Kidney (tissue), 13 donors: ENCODE measurements at regions not wholly inside any gene's neighbourhood (a gene's known extent, or its start where the extent isn't known, plus 50 kb on each side); places are given as distances from the start of the nearest gene placed in this dataset.

Experiments
- DNase-seq, 5 donors: peaks; one replicate each; pipeline ENCODE4 v3.0.0-alpha.2; 2013 to 2020
- FAIRE-seq: peaks from 2 replicates; lab custom pipeline; 2012; peaks lifted over from hg19 to GRCh38; lab: Jason Lieb, UNC
- H3K27ac ChIP-seq, 2 donors: one replicate each; pipeline ENCODE4 v1.7.0; 2013; ENCODE audit warnings: low read depth in 2 of 2, low read length in 2 of 2, inconsistent platforms in 1 of 2
- H3K27me3 ChIP-seq: one replicate; pipeline ENCODE4 v1.7.1; 2013; ENCODE audit warnings: low read length, inconsistent platforms; ENCODE audit not compliant: control insufficient read depth, insufficient read depth
- H3K36me3 ChIP-seq, 3 donors: one replicate each; pipeline versions ENCODE4 v1.7.0 to v1.7.1; 2013; ENCODE audit warnings: low read length in 3 of 3, control low read depth in 1 of 3, inconsistent platforms in 1 of 3; ENCODE audit not compliant: insufficient read depth in 3 of 3, control insufficient read depth in 2 of 3
- H3K4me1 ChIP-seq, 3 donors: one replicate each; pipeline versions ENCODE4 v1.7.0 to v1.7.1; 2013; ENCODE audit warnings: low read length in 3 of 3, inconsistent platforms in 1 of 3, low read depth in 1 of 3; ENCODE audit not compliant: control insufficient read depth in 2 of 3, insufficient read depth in 2 of 3
- H3K4me3 ChIP-seq, 3 donors: one replicate each; pipeline versions ENCODE4 v1.7.0 to v1.8.1; 2013; ENCODE audit warnings: low read length in 3 of 3, control low read depth in 1 of 3, inconsistent platforms in 1 of 3
- H3K9ac ChIP-seq, 3 donors: one replicate each; pipeline versions ENCODE4 v1.7.0 to v1.7.1; 2013; ENCODE audit warnings: low read length in 3 of 3, control low read depth in 1 of 3, inconsistent platforms in 1 of 3
- H3K9me3 ChIP-seq, 3 donors: one replicate each; pipeline versions ENCODE4 v1.7.0 to v1.7.1; 2013; ENCODE audit warnings: low read length in 3 of 3, control low read depth in 1 of 3, inconsistent platforms in 1 of 3; ENCODE audit not compliant: control insufficient read depth in 2 of 3, insufficient read depth in 1 of 3
- intact Hi-C: fragments of 100-400 bp; cut with DNase I; formaldehyde crosslinking; loops from one replicate; pipeline ENCODE4 v1.11.1; 2022
- TF ChIP-seq, protein P1 (sequence below): IDR thresholded peaks from 3 replicates; pipeline ENCODE4 v1.5.1; 2012; ENCODE audit warnings: mild to moderate bottlenecking, moderate library complexity, borderline replicate concordance; ENCODE audit not compliant: insufficient read depth; ENCODE audit errors: extremely low read depth
- donor health status: control.
- donor health status: control.
- donor health status: control.
- donor health status: control.
- donor health status: control.
- donor health status: DM: yes; HTN: yes; CAD: no.
- donor health status: Normal renal cell carcinoma (clear cell type).

DNA sequence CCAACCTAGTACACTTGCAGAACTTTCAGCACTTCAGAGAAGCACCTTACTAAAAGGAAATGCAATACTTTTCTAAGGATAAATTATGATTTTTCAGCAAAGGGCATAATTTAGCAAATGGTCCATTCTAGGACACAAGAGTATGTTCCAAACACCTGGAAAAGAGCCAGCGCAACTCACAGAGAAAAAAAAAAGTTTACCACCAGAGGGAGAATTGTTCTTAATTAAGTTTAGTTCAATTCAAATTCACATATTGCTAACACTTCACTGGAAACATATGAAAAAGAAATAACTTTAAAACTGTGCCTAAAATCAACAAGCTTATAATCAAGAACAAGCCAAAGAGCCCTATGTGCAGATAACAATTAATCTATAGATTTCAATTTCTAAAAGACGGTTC lies 338.1 kb downstream of the SEC16B start:
- Histone ChIP-seq H3K27me3 (no peaks in the 10 kb centered on the region), H3K36me3 (no peaks in the 10 kb centered on the region), H3K27ac (no peak overlapping the region), H3K4me1 (no peaks in the 10 kb centered on the region), H3K4me3 (no peak overlapping the region), H3K9me3 (no peaks in the 10 kb centered on the region), H3K9ac (no peak overlapping the region)
- intact Hi-C loops: no loop called here
- TF ChIP-seq, protein P1, sequence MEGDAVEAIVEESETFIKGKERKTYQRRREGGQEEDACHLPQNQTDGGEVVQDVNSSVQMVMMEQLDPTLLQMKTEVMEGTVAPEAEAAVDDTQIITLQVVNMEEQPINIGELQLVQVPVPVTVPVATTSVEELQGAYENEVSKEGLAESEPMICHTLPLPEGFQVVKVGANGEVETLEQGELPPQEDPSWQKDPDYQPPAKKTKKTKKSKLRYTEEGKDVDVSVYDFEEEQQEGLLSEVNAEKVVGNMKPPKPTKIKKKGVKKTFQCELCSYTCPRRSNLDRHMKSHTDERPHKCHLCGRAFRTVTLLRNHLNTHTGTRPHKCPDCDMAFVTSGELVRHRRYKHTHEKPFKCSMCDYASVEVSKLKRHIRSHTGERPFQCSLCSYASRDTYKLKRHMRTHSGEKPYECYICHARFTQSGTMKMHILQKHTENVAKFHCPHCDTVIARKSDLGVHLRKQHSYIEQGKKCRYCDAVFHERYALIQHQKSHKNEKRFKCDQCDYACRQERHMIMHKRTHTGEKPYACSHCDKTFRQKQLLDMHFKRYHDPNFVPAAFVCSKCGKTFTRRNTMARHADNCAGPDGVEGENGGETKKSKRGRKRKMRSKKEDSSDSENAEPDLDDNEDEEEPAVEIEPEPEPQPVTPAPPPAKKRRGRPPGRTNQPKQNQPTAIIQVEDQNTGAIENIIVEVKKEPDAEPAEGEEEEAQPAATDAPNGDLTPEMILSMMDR: no peak
- DNase-seq (no peak), FAIRE-seq (no peak)

DNA sequence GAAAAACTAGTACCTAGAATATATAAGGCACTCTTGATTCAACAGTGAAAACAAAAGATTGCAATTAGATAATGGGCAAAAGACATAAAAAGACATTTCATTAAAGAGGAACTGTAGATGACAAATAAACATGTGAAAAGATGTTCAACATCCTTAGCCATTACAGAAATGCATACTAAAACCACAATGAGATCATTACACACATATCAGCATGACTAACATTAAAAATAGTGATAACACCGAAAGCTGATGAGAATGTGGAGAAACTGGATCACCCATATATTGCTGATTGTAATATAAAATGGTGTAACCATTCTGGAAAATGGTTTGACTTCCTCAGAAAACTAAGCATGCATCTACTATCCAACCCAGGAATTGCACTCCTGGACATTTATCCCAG lies 340.3 kb downstream of the SEC16B start:
- DNase-seq (no peak), FAIRE-seq (no peak)
- Histone ChIP-seq H3K4me1 (no peaks in the 10 kb centered on the region), H3K27me3 (no peaks in the 10 kb centered on the region), H3K27ac (no peak overlapping the region), H3K4me3 (no peak overlapping the region), H3K9me3 (no peaks in the 10 kb centered on the region), H3K9ac (no peak overlapping the region), H3K36me3 (no peaks in the 10 kb centered on the region)
- intact Hi-C loops: no loop called here
- TF ChIP-seq, protein P1: no peak

DNA sequence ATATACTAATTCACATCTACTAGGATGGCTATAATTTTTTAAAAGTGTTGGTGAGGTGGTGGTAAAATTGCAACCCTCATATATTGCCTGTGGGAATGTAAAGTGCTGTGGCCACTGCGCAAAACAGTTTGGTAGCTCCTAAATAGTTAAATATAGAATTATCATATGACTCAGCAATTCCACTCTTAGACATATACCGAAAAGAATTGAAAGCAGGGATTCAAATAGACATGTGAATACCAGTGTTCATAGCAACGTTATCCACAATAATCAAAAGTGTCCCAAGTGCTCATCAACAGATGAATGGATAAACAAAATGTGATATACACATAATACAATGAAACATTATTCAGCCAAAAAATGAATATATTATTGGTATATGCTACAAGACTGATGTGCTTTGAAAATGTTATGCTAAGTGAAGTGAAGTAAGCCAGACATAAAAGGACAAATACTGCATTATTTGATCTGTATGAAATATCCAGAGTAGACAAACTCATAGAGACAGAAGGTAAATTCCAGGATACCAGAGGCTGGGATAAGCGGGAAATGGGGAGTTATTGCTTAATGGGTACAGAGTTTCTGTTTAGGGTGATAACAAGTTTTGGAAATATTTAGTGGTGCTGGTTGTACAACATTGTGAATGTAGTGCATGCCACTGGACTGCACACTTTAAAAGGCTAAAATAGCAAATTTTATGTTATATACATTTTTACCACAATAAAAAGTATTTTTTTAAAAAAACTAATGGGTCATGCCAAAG lies 342.5 kb downstream of the SEC16B start:
- TF ChIP-seq, protein P1: no peak
- Histone ChIP-seq H3K9ac (no peak overlapping the region), H3K27me3 (no peaks in the 10 kb centered on the region), H3K4me1 (no peaks in the 10 kb centered on the region), H3K4me3 (no peak overlapping the region), H3K27ac (no peak overlapping the region), H3K9me3 (no peaks in the 10 kb centered on the region), H3K36me3 (no peaks in the 10 kb centered on the region)
- FAIRE-seq (no peak), DNase-seq (no peak)
- intact Hi-C loops: no loop called here
